Natural killer cell (primary cell): ENCODE measurements at regions not wholly inside any gene's neighbourhood (a gene's known extent, or its start where the extent isn't known, plus 50 kb on each side); places are given as distances from the start of the nearest gene placed in this dataset.

Source experiments
- ATAC-seq, 3 donors: fragments of 150-1000 bp in 2 of 3; fragments of 200-7000 bp in 1 of 3; cut with Tn5 transposase; 1 replicate in 1 of 3; 2 replicates in 2 of 3; pipeline ENCODE4 v1.10.0; 2021; ENCODE audit warnings: mild to moderate bottlenecking in 2 of 3, moderate library complexity in 2 of 3
- DNase-seq, 2 donors: peaks; one replicate each; pipeline versions ENCODE4 v3.0.0 to v3.0.0-alpha.2; 2013 to 2021; ENCODE audit warnings: mixed read lengths in 1 of 2
- H3K27ac ChIP-seq: one replicate; pipeline ENCODE4 v1.5.1; 2013; ENCODE audit warnings: mild to moderate bottlenecking, low read length
- H3K27me3 ChIP-seq: one replicate; pipeline ENCODE4 v1.6.1; 2013; ENCODE audit warnings: low read length; ENCODE audit not compliant: control insufficient read depth, insufficient read depth
- H3K36me3 ChIP-seq: one replicate; pipeline ENCODE4 v1.6.1; 2013; ENCODE audit warnings: low read length; ENCODE audit not compliant: control insufficient read depth, insufficient read depth
- H3K4me1 ChIP-seq: one replicate; pipeline ENCODE4 v1.6.1; 2013; ENCODE audit warnings: low read length; ENCODE audit not compliant: control insufficient read depth, insufficient read depth
- H3K4me3 ChIP-seq: one replicate; pipeline ENCODE4 v1.5.1; 2013; ENCODE audit warnings: low read length
- H3K9me3 ChIP-seq: one replicate; pipeline ENCODE4 v1.6.1; 2013; ENCODE audit warnings: low read length; ENCODE audit not compliant: control insufficient read depth, insufficient read depth
- H3K27ac Mint-ChIP-seq, 2 donors: one replicate each; pipeline ENCODE4 v1.8.0; 2022; ENCODE audit warnings: mild to moderate bottlenecking in 2 of 2, mixed read lengths in 2 of 2, moderate library complexity in 1 of 2
- H3K27me3 Mint-ChIP-seq, 2 donors: one replicate each; pipeline ENCODE4 v1.8.0; 2022; ENCODE audit warnings: low read depth in 2 of 2, mixed read lengths in 2 of 2
- H3K36me3 Mint-ChIP-seq: one replicate; pipeline ENCODE4 v1.8.0; 2022; ENCODE audit warnings: mixed read lengths
- H3K4me1 Mint-ChIP-seq, 2 donors: one replicate each; pipeline ENCODE4 v1.8.0; 2022; ENCODE audit warnings: mixed read lengths in 2 of 2
- H3K4me3 Mint-ChIP-seq: one replicate; pipeline ENCODE4 v1.8.0; 2022; ENCODE audit warnings: mild to moderate bottlenecking, moderate library complexity, mixed read lengths
- H3K9me3 Mint-ChIP-seq, 2 donors: one replicate each; pipeline ENCODE4 v1.8.0; 2022; ENCODE audit warnings: mixed read lengths in 2 of 2
- WGBS: methylation state at CpG from one replicate; pipeline ENCODE4 v1.1.7; 2013; ENCODE audit warnings: missing lambda C conversion rate; ENCODE audit not compliant: insufficient coverage; 5-methylcytosine and 5-hydroxymethylcytosine counted together
- intact Hi-C: fragments of 100-400 bp; cut with micrococcal nuclease; formaldehyde crosslinking; loops from one replicate; pipeline ENCODE4 v1.14.2; 2022
- TF ChIP-seq, protein P1 (sequence below): fragments of 200-600 bp; IDR thresholded peaks from one replicate; pipeline ENCODE4 v1.8.0; 2022; ENCODE audit warnings: antibody characterized with exemption

DNA sequence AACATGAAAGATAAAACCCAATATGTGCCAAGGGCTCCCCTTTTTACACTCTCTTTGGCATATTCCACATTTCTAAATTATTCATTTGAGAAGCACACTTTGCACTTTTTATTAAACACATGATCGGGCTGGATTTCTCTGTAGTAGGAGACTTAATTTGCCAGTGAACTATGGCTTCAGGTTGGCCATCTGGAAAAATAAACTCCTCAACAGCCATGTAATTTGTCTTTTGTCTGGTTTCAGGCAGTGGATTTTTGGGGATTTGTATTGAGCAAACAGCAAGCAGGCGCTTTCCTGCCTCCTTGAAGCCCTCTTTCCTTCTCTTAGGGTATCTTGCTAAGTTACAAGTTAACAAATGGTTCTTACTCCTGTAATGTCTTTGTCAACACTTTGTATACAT is 73.0 kb upstream of the DMRTA1 start:
- Histone ChIP-seq H3K9me3 (no peaks in the 10 kb centered on the region), H3K27me3 (no peaks in the 10 kb centered on the region), H3K27ac (no peak overlapping the region), H3K36me3 (no peaks in the 10 kb centered on the region), H3K4me1 (no peaks in the 10 kb centered on the region), H3K4me3 (no peak overlapping the region)
- Mint-ChIP-seq H3K4me1 (no peaks in the 10 kb centered on the region), H3K36me3 (no peaks in the 10 kb centered on the region), H3K4me3 (no peak overlapping the region), H3K27me3 (no peaks in the 10 kb centered on the region), H3K27ac (no peak overlapping the region), H3K9me3 (peaks cover 7 to 13% of the 10 kb centered on the region in 2 donors)
- 83% methylated on average over 2 of the region's 2 CpGs for WGBS
- TF ChIP-seq, protein P1, sequence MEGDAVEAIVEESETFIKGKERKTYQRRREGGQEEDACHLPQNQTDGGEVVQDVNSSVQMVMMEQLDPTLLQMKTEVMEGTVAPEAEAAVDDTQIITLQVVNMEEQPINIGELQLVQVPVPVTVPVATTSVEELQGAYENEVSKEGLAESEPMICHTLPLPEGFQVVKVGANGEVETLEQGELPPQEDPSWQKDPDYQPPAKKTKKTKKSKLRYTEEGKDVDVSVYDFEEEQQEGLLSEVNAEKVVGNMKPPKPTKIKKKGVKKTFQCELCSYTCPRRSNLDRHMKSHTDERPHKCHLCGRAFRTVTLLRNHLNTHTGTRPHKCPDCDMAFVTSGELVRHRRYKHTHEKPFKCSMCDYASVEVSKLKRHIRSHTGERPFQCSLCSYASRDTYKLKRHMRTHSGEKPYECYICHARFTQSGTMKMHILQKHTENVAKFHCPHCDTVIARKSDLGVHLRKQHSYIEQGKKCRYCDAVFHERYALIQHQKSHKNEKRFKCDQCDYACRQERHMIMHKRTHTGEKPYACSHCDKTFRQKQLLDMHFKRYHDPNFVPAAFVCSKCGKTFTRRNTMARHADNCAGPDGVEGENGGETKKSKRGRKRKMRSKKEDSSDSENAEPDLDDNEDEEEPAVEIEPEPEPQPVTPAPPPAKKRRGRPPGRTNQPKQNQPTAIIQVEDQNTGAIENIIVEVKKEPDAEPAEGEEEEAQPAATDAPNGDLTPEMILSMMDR, result no peak
- DNase-seq, result no peak
- intact Hi-C loops, result no loop called here
- ATAC-seq, result no peak

- Histone ChIP-seq H3K36me3 (no peaks in the 10 kb centered on the region), H3K4me1 (no peaks in the 10 kb centered on the region), H3K9me3 (no peaks in the 10 kb centered on the region), H3K4me3 (no peak overlapping the region), H3K27me3 (no peaks in the 10 kb centered on the region), H3K27ac (no peak overlapping the region)
- Mint-ChIP-seq H3K4me3 (no peak overlapping the region), H3K9me3 (peaks cover 7 to 12% of the 10 kb centered on the region in 2 donors), H3K27ac (no peak overlapping the region), H3K27me3 (no peaks in the 10 kb centered on the region), H3K4me1 (no peaks in the 10 kb centered on the region), H3K36me3 (no peaks in the 10 kb centered on the region)
- DNase-seq (no peak), ATAC-seq (no peak)
- intact Hi-C loops, result no loop called here
- TF ChIP-seq, protein P1, result no peak
- WGBS, result 18% methylated on average over 1 of the region's 2 CpGs
Measured at GRCh38 chr9:22374051-22374450, 72.6 kb upstream of the DMRTA1 start.

- Histone ChIP-seq H3K27ac (no peak overlapping the region), H3K4me3 (no peak overlapping the region), H3K4me1 (no peaks in the 10 kb centered on the region), H3K9me3 (no peaks in the 10 kb centered on the region), H3K36me3 (no peaks in the 10 kb centered on the region), H3K27me3 (no peaks in the 10 kb centered on the region)
- TF ChIP-seq, protein P1, result no peak
- no peak for ATAC-seq
- intact Hi-C loops, result no loop called here
- 74% methylated on average over 4 of the region's 5 CpGs for WGBS
- H3K4me3 Mint-ChIP-seq, result no peak overlapping the region
- no peak for DNase-seq
- H3K9me3 Mint-ChIP-seq, result peaks cover 2 to 3% of the 10 kb centered on the region in 2 donors
- H3K27ac Mint-ChIP-seq, result no peak overlapping the region
- H3K4me1 Mint-ChIP-seq, result no peaks in the 10 kb centered on the region
- no peaks in the 10 kb centered on the region for H3K27me3 Mint-ChIP-seq
- no peaks in the 10 kb centered on the region for H3K36me3 Mint-ChIP-seq
Measured at GRCh38 chr9:22379272-22379671, 67.4 kb upstream of the DMRTA1 start.

DNA sequence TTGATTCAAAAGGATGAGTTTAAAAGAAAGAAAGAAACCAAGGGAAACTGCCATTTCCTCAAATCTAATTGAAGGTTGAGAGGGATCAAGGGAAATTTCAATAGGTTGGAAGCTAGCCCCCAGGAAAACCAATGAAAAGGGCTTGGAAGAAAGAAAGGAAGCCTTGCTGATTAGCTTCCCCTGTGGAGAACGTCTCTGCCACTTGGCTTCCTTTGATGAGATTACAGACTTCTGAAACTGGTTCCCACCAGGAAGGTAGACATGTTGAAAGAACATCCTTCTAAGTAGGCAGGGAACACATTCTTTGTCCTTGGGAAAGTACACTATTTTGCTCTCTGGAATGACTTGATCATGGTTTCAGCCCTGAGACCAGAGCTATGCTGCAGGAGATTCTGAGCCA is 65.5 kb upstream of the DMRTA1 start:
- Histone ChIP-seq H3K4me1 (no peaks in the 10 kb centered on the region), H3K9me3 (no peaks in the 10 kb centered on the region), H3K27me3 (no peaks in the 10 kb centered on the region), H3K36me3 (no peaks in the 10 kb centered on the region), H3K4me3 (no peak overlapping the region), H3K27ac (no peak overlapping the region)
- Mint-ChIP-seq H3K4me3 (no peak overlapping the region), H3K36me3 (no peaks in the 10 kb centered on the region), H3K4me1 (no peaks in the 10 kb centered on the region), H3K27ac (no peak overlapping the region), H3K27me3 (no peaks in the 10 kb centered on the region), H3K9me3 (peaks cover 0 to 5% of the 10 kb centered on the region in 2 donors)
- no peak for DNase-seq
- 13% methylated on average over 1 of the region's 1 CpG for WGBS
- TF ChIP-seq, protein P1, result no peak
- intact Hi-C loops, result no loop called here
- ATAC-seq, result no peak
